OCI-LY1 (cell line): ENCODE measurements at regions not wholly inside any gene's neighbourhood (a gene's known extent, or its start where the extent isn't known, plus 50 kb on each side); places are given as distances from the start of the nearest gene placed in this dataset.

Experiments used
- H2AFZ ChIP-seq: fragments of 200-600 bp; sonication (generic), shearing (Covaris generic); 2 replicates; pipeline ENCODE4 v1.6.0; 2014; ENCODE audit warnings: antibody characterized with exemption, mild to moderate bottlenecking, low read length
- H3F3A ChIP-seq: fragments of 200-600 bp; sonication (generic), shearing (Covaris generic); 2 replicates; pipeline ENCODE4 v1.6.0; 2014; ENCODE audit warnings: mild to moderate bottlenecking, antibody characterized with exemption, low read length, moderate library complexity; ENCODE audit not compliant: insufficient read depth
- H3K27ac ChIP-seq: fragments of 200-600 bp; sonication (generic); 2 replicates; pipeline ENCODE4 v1.5.1; 2014; ENCODE audit warnings: low read length, mixed run types, mild to moderate bottlenecking, low read depth; ENCODE audit not compliant: poor library complexity, severe bottlenecking
- H3K27me3 ChIP-seq: fragments of 200-600 bp; sonication (generic); 2 replicates; pipeline ENCODE4 v1.6.0; 2014; ENCODE audit warnings: antibody characterized with exemption, mild to moderate bottlenecking, low read length, moderate library complexity; ENCODE audit not compliant: insufficient read depth
- H3K36me3 ChIP-seq: fragments of 200-600 bp; sonication (generic); 2 replicates; pipeline ENCODE4 v1.6.1; 2014; ENCODE audit warnings: mild to moderate bottlenecking, antibody characterized with exemption, low read length, moderate library complexity, mixed read lengths; ENCODE audit not compliant: insufficient read depth
- H3K4me1 ChIP-seq: fragments of 200-600 bp; sonication (generic); 2 replicates; pipeline ENCODE4 v1.5.1; 2014; ENCODE audit warnings: mild to moderate bottlenecking, low read length, moderate library complexity; ENCODE audit not compliant: insufficient read depth, severe bottlenecking
- H3K4me2 ChIP-seq: fragments of 200-600 bp; sonication (generic), shearing (Covaris generic); 2 replicates; pipeline ENCODE4 v1.6.1; 2014; ENCODE audit warnings: low read length
- H3K4me3 ChIP-seq: fragments of 200-600 bp; sonication (generic); 2 replicates; pipeline ENCODE4 v1.5.1; 2014; ENCODE audit warnings: low read length, low read depth, mild to moderate bottlenecking, mixed read lengths; ENCODE audit not compliant: poor library complexity, severe bottlenecking
- H3K79me2 ChIP-seq: fragments of 200-600 bp; shearing (Covaris generic); 2 replicates; pipeline ENCODE4 v1.6.1; 2016; ENCODE audit warnings: mixed run types, low read length, mixed read lengths; ENCODE audit not compliant: insufficient read depth
- H3K9ac ChIP-seq: fragments of 200-600 bp; sonication (generic), shearing (Covaris generic); 2 replicates; pipeline ENCODE4 v1.6.1; 2014; ENCODE audit warnings: mild to moderate bottlenecking, low read length, mixed read lengths
- H3K9me2 ChIP-seq: fragments of 200-600 bp; sonication (generic), shearing (Covaris generic); 2 replicates; pipeline ENCODE4 v1.6.1; 2014; ENCODE audit warnings: low read depth, mild to moderate bottlenecking, low read length, mixed read lengths
- H3K9me3 ChIP-seq: fragments of 200-600 bp; shearing (Covaris generic); 2 replicates; pipeline ENCODE4 v1.6.1; 2014; ENCODE audit warnings: low read length, mixed read lengths
- H4K20me1 ChIP-seq: fragments of 200-600 bp; sonication (generic), shearing (Covaris generic); 2 replicates; pipeline ENCODE4 v1.6.0; 2016; ENCODE audit warnings: mild to moderate bottlenecking, low read length; ENCODE audit not compliant: insufficient read depth
- EZH2 ChIP-seq: fragments of 200-600 bp; sonication (generic), shearing (Covaris generic); IDR thresholded peaks from 2 replicates; pipeline ENCODE4 v1.8.0; 2017; ENCODE audit warnings: borderline replicate concordance, mixed run types, mild to moderate bottlenecking, antibody characterized with exemption, low read length, moderate library complexity, mixed read lengths
- TF ChIP-seq, protein P1 (sequence below): fragments of 200-600 bp; sonication (generic), shearing (Covaris generic); IDR thresholded peaks from 2 replicates; pipeline ENCODE4 v1.5.1; 2017; ENCODE audit warnings: mild to moderate bottlenecking, antibody characterized with exemption, low read length, moderate library complexity, mixed read lengths

DNA sequence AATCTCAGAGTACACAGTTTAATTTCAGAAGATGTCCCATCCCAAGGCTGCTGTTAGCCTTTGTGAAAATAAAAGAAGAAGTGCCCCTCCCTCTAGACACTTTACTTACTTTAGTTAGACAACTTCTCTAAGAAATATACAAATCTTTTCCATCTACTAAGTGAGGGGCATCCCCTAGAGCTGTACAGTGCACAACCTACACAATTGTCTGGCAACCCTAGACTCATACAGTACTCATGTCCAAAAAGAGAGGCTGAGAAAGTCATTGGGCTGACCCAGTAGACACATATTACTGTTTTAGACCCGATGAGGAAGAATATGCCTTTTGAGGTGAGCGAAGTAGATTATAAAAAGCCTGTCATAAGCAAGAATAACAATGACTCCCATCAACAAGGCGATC, 297.6 kb downstream of the IDS start:
- H3F3A ChIP-seq = no peaks in the 10 kb centered on the region
- H4K20me1 ChIP-seq = no peaks in the 10 kb centered on the region
- H3K9me2 ChIP-seq = no peaks in the 10 kb centered on the region
- no peaks in the 10 kb centered on the region for H3K9me3 ChIP-seq
- H3K27me3 ChIP-seq = no peaks in the 10 kb centered on the region
- H3K36me3 ChIP-seq = no peaks in the 10 kb centered on the region
- TF ChIP-seq EZH2 = no peak
- H3K27ac ChIP-seq = no peak overlapping the region
- H3K9ac ChIP-seq = no peak overlapping the region
- H2AFZ ChIP-seq = no peak overlapping the region
- no peak overlapping the region for H3K4me2 ChIP-seq
- H3K4me1 ChIP-seq = no peaks in the 10 kb centered on the region
- no peak overlapping the region for H3K4me3 ChIP-seq
- H3K79me2 ChIP-seq = no peaks in the 10 kb centered on the region

DNA sequence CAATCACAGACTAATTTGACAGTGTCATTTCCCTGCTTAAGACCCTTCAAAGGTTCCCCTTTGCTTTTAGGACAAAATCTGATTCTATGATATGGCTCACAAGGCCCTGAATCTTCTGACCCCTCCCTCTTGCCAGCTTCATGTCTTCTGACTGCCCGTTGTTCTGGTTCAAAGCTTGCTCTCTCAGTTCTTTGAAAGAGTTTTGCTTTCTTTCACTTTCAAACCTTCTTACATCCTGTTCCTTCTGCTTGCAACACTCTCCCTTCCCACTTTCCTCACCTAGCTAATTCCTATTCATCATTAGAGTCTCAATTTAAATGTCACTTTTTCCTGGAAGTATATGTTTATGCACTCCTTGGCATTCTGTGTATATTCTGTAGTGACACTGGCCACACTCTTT, 299.2 kb downstream of the IDS start:
- no peak overlapping the region for H3K4me2 ChIP-seq
- no peaks in the 10 kb centered on the region for H3K27me3 ChIP-seq
- no peaks in the 10 kb centered on the region for H3K4me1 ChIP-seq

DNA sequence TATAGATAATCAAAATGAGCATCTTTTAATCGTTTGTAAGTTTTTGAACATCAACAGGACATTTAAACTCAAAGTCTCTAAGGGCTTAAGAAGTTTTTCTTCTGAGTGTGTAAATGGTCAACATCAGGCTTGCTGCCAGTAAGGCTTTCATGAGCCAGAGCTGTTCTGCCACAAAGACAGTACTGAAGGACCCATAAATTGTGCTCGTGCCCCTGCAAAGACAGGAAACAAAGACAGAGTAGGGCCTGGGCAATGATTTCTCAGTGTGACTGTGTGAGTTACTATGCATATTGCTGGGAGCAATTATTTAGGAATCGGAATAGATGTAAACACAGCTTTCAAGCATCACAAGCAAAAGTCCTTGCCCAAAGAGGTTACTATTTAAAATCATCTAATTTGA, 300.0 kb downstream of the IDS start:
- Histone ChIP-seq H3K36me3 (no peaks in the 10 kb centered on the region), H3K27ac (no peak overlapping the region), H3K27me3 (no peaks in the 10 kb centered on the region), H3K4me1 (no peaks in the 10 kb centered on the region), H3K9me3 (no peaks in the 10 kb centered on the region), H3K9me2 (no peaks in the 10 kb centered on the region), H2AFZ (no peak overlapping the region), H3F3A (no peaks in the 10 kb centered on the region), H3K4me3 (no peak overlapping the region), H3K9ac (no peak overlapping the region), H3K4me2 (no peak overlapping the region), H3K79me2 (no peaks in the 10 kb centered on the region), H4K20me1 (no peaks in the 10 kb centered on the region)
- TF ChIP-seq EZH2 = no peak
- TF ChIP-seq, protein P1, sequence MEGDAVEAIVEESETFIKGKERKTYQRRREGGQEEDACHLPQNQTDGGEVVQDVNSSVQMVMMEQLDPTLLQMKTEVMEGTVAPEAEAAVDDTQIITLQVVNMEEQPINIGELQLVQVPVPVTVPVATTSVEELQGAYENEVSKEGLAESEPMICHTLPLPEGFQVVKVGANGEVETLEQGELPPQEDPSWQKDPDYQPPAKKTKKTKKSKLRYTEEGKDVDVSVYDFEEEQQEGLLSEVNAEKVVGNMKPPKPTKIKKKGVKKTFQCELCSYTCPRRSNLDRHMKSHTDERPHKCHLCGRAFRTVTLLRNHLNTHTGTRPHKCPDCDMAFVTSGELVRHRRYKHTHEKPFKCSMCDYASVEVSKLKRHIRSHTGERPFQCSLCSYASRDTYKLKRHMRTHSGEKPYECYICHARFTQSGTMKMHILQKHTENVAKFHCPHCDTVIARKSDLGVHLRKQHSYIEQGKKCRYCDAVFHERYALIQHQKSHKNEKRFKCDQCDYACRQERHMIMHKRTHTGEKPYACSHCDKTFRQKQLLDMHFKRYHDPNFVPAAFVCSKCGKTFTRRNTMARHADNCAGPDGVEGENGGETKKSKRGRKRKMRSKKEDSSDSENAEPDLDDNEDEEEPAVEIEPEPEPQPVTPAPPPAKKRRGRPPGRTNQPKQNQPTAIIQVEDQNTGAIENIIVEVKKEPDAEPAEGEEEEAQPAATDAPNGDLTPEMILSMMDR = no peak

More for the DNA sequence above, 299.2 kb downstream of the IDS start:
- H3F3A ChIP-seq = no peaks in the 10 kb centered on the region
- no peak overlapping the region for H3K27ac ChIP-seq
- H3K79me2 ChIP-seq = no peaks in the 10 kb centered on the region
- H3K4me3 ChIP-seq = no peak overlapping the region
- no peaks in the 10 kb centered on the region for H3K9me3 ChIP-seq
- H2AFZ ChIP-seq = no peak overlapping the region
- no peak overlapping the region for H3K9ac ChIP-seq
- H4K20me1 ChIP-seq = no peaks in the 10 kb centered on the region
- TF ChIP-seq, protein P1 = no peak
- no peaks in the 10 kb centered on the region for H3K9me2 ChIP-seq
- no peaks in the 10 kb centered on the region for H3K36me3 ChIP-seq

DNA sequence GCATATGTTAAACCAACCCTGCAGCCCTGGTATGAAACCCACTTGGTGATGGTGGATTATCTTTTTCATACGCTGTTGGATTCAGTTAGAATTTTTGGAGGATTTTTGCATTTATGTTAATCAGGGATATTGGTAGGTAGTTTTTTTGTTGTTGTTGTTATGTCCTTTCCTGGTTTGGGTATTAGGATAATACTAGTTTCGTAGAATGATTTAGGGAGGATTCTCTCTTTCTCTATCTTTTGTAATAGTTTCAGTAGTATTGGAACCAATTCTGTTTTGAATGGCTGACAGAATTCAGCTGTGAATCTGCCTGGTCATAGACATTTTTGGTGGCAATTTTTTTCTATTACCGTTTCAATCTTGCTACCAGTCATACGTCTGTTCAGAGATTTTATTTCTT, 305.4 kb downstream of the IDS start:
- Histone ChIP-seq H3K27me3 (no peaks in the 10 kb centered on the region), H3K27ac (no peak overlapping the region), H2AFZ (no peak overlapping the region), H3F3A (no peaks in the 10 kb centered on the region), H3K9me2 (no peaks in the 10 kb centered on the region), H3K79me2 (no peaks in the 10 kb centered on the region), H3K9me3 (no peaks in the 10 kb centered on the region), H3K36me3 (no peaks in the 10 kb centered on the region), H4K20me1 (no peaks in the 10 kb centered on the region), H3K4me2 (no peak overlapping the region), H3K9ac (no peak overlapping the region), H3K4me3 (no peak overlapping the region), H3K4me1 (no peaks in the 10 kb centered on the region)
- no peak for TF ChIP-seq EZH2
- TF ChIP-seq, protein P1 = no peak
